GM12874 (cell line): ENCODE measurements at regions not wholly inside any gene's neighbourhood (a gene's known extent, or its start where the extent isn't known, plus 50 kb on each side); places are given as distances from the start of the nearest gene placed in this dataset.

Experiments used
- TF ChIP-seq, protein P1 (sequence below): IDR thresholded peaks from 2 replicates; pipeline ENCODE4 v1.5.1; 2011; ENCODE audit warnings: low read depth, mild to moderate bottlenecking, control low read depth, low read length, moderate library complexity; ENCODE audit not compliant: insufficient read depth

DNA sequence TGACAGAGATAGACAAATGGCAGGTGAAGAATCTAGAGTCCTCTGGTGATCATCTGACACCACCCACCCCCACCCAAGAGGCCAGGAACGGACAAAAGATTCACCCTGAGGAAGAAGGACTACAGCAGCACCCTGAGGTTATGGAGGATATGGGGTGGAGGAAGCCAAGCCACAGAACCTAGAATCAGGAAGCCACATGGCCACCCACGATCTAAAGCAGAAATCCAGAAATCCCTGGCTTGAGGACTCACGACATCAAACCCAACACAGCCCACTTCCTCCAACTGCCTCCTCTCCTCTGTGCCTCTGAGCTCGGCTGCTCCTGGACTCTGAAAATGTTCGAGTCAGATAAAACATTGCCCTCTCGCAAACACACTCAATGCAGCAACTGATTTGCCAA is 364.3 kb downstream of the SHANK2 start:
- TF ChIP-seq, protein P1, sequence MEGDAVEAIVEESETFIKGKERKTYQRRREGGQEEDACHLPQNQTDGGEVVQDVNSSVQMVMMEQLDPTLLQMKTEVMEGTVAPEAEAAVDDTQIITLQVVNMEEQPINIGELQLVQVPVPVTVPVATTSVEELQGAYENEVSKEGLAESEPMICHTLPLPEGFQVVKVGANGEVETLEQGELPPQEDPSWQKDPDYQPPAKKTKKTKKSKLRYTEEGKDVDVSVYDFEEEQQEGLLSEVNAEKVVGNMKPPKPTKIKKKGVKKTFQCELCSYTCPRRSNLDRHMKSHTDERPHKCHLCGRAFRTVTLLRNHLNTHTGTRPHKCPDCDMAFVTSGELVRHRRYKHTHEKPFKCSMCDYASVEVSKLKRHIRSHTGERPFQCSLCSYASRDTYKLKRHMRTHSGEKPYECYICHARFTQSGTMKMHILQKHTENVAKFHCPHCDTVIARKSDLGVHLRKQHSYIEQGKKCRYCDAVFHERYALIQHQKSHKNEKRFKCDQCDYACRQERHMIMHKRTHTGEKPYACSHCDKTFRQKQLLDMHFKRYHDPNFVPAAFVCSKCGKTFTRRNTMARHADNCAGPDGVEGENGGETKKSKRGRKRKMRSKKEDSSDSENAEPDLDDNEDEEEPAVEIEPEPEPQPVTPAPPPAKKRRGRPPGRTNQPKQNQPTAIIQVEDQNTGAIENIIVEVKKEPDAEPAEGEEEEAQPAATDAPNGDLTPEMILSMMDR: no peak

DNA sequence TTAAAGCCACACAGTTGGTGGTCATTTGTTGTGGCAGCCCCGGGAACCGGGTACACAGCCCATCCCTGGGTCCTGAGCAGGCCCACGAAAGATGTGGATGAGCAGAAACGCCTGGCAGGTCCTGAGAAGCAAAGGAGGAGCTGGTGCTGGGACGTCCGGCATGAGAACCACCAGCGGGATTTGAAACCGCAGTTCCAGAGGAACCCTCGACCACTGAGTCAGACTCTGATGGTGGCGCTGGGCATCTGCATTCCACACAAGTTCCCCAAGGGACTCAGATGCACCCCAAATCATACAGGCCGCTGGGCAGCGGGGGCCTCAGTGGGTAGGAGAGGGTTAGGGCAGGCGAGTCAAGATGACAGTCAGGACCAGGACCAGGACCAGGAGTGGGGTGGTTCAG is 363.0 kb downstream of the SHANK2 start:
- TF ChIP-seq, protein P1: no peak

DNA sequence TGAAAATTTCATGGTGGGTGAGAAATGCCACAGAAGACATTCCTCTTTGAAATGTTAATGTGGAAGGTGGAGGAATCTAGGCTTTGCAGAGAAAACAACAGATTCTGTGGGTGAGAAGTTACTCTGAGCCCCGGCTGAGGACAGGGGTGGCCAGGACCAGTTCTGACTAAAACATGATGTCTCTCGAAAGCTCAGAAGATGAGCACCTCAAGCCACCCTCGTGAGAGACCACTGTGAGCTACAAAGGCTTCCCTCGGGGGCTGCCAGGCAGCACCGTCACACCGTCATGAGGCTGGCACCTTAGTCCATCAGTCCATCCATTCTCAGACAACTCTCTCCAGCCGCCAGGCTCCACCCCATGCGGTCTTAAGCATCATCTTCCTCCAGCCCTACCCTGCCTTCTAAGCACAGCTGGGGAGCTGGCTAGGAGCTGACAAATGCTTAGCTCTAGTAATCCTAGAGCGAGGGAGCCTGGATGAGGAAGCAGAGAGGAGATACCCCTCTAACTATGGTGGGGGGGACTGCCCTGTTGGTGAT is 360.5 kb downstream of the SHANK2 start:
- TF ChIP-seq, protein P1: no peak

DNA sequence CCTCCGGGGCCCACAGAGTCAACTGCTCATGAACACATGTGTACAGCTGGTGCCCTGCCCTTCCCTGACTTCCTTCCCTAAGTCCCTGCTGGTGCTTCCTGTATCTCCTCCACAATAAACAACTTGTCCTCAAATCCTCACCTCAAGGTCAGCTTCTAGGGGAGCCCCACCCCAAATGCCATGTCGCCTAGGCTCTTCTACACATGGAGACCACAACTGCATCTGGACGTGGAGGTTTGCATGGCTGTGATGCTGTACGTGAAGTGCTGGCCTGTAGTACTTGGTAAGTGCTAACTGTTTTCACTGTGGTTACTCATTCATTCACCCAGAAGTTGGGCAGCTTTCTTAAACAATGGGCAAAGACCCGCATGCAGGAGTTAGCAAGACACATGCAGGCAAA is 359.5 kb downstream of the SHANK2 start:
- TF ChIP-seq, protein P1: no peak

DNA sequence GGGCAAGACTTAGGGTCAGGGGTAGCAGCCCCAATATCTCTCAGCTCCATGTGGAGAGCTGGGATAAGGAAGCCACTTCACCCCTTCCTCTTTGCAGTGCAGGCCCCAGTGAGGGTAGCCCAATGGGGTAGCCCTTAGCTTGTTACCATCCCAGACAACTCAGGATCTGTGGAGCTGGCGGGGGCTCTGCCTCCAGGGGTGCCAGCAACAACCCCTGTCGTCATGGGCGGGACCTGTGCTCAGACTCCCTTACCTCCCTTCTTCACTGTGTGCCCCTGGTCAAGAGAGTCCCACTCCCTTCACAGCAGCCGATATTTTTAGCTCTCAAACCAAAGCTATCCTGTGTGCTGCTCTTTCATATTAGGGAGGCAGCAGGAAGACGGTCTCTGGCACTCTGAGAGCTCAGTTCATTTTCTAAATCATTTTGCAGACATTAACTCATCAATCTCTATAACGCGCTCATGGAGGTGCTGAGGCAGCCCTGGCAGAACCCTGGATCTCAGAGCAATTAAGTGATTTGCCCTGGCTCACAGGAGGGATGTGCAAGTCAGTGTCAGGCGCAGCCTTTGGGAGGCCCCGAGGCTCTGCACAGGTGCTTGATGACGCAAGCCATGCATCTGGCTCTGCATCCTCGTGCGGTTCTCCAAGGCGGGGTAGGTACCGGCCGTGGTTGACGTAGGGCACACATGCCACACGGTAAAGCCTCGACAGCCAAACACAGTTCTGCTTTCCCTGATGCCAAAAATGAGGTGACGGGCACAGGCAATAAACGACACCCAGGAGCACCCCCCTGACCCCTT is 357.6 kb downstream of the SHANK2 start:
- TF ChIP-seq, protein P1: no peak

DNA sequence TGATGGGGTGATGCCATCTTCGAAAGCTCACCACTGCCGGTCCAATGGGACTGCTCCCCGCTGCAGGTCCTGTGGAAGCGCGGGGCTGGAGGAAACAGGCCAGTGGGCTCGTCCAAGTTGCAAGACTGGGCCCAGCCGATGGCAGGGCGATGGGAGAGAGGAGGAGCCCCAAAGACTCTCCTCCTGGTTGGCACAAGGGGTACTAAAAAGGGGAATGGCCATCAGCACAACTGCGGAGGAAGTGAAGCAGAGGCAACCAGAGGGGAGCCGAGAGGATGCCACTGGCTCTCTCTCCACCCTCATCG is 357.1 kb downstream of the SHANK2 start:
- TF ChIP-seq, protein P1: no peak

DNA sequence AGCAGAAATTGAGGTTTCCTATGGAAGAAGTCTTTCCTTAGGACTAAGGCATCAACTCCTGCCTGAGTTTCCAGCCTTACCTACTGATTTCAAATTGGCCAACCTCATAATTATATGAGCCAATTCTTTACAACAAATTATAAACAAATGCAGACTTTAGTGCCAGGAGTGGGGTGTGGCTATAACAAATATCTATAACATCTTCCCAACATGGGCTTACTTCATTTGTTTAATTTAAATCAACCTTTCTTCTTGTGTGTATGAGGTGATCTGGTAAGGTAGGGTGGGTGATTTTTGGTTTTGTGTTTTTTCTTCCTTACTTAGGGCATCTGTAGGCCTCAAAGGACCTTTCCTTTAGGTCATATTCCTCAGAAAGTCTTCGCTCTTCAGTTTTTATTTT is 354.9 kb downstream of the SHANK2 start:
- TF ChIP-seq, protein P1: no peak
